ENCODE measurements at regions not wholly inside any gene's neighbourhood (a gene's known extent, or its start where the extent isn't known, plus 50 kb on each side); places are given as distances from the start of the nearest gene placed in this dataset.

DNA sequence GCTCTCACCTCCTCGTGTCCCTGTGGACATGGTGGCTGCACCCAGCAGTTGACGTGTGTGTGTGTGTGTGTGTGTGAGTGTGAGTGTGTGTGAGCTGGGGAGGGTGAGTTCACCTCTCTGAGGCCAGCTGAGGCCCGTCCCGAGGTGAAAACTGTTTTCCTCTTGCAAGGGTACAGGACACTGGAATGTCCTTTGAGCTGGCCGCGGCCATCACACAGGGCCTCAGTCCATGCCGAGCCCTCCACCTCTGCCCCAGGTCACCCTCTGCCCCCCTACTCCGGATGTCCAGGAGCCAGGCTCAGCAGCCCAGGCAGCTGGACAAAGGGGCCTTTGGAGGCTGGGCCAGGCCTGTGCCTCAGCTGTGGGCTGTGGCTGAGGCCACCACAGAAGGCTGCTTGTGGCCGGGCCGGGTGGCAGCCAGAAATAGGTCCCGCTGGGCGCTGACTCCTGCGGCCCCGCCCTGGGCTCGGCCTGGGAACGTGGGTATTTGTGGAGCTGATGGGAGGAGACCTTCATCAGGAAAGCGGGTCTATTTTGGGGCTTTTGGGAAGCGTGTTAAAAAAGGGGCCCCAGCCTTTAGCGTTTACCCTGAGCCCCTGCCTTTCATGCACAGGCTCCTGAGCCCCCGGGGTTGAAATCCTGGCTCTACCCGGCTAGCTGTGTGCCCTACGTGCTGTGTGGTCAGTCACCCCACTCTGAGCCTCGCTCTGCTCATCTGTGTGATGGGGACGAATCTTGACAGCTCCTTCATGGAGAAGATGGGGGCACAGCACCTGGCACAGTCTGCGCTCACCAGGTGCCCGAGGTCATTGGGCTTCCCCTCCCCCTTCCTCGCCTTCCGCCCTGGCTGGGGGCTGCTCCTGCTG lies 75.1 kb upstream of the IER5L start:
- ATAC-seq (peak; percentile 61 to 71), DNase-seq (peak; percentile 63 to 73 (median 70))
- Histone ChIP-seq H3K27me3 (ENCODE audit: control insufficient read depth, insufficient read depth) (no peaks in the 10 kb centered on the region), H3K27ac (ENCODE audit: low read length) (peak overlapping the region; percentile 76), H3K4me3 (ENCODE audit: low read length) (no peak overlapping the region), H3K4me1 (ENCODE audit: control insufficient read depth, insufficient read depth, low read length) (no peaks in the 10 kb centered on the region), H3K9me3 (ENCODE audit: control insufficient read depth, low read length) (no peaks in the 10 kb centered on the region)
- intact Hi-C loops (cut with DNase I): loop anchor here in 2 of 4 donors (10.0 kb wide), 3 partner anchors 48 to 242 kb away; no protein-coding TSS in a partner anchor
- 70% methylated on average over 28 of the region's 28 CpGs for WGBS

DNA sequence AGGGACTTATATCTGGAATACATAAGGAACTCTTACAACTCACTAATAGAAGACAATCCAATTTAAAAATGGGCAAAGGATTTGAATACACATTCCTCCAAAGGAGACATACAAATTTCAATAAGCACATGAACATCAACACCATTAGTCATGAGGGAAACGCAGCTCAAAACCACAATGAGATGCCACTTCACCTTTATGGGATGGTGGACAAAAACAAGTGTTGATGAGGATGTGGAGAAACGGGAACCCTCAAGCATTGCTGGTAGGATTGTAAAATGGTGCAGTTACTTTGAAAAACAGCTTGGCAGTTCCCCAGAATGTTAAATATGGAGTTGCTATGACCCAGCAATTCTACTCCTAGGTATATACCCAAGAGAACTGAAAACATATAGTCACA lies 72.7 kb upstream of the IER5L start:
- Histone ChIP-seq H3K4me3 (ENCODE audit: low read length) (no peak overlapping the region), H3K27ac (ENCODE audit: low read length) (no peak overlapping the region), H3K27me3 (ENCODE audit: control insufficient read depth, insufficient read depth) (no peaks in the 10 kb centered on the region), H3K4me1 (ENCODE audit: control insufficient read depth, insufficient read depth, low read length) (no peaks in the 10 kb centered on the region), H3K9me3 (ENCODE audit: control insufficient read depth, low read length) (no peaks in the 10 kb centered on the region)
- ATAC-seq: no peak
- intact Hi-C loops (cut with DNase I): loop anchor here in 2 of 4 donors (10.0 kb wide), 3 partner anchors 46 to 244 kb away; no protein-coding TSS in a partner anchor
- WGBS: 69% methylated on average over 2 of the region's 2 CpGs
- DNase-seq: no peak

DNA sequence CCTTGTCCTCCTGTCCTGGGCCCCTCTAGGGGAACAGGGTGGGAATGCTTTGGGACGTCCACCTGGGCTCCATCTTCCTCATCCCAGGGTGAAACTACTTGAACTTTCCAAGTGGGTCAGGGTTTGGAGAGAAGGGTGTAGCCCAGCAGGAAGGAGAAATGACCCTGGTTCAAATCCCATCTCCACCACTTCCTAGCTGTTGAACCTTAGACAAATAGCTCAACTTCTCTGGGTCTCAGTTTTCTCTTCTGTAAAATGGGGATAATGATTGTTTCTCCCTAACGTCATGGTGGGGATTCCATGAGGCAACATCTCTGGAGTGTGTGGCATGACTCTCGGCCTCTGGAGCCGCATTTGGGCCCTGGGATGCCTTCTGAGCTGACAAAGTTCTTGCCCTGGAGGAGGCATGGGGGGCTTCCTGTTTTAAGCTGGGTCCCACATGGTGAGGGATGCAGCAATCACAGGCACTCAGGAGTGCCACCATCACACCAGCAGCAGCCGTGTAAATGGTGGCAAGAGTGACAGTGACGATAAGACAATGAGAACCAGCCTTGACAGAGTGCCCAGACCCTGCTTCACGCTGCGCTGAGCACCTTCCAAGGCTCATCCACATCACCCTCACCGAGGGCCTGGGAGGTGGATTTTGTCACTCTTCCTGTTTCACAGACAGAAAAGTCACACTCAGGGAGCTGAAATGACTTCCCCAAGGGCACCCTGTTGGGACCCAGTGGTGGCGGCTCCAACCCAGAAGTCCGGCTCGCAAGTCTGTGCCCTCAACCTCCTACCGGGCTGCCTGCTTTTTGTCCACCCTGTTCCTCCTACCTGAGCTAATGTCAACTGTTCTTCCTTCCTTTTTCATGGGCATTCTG lies 69.5 kb upstream of the IER5L start:
- WGBS: 92% methylated on average over 13 of the region's 13 CpGs
- intact Hi-C loops (cut with DNase I): loop anchor here in 1 of 4 donors (2.0 kb wide), 1 partner anchor 19 kb away; no protein-coding TSS in a partner anchor
- peak; percentile 4 to 28 (median 7) for DNase-seq

DNA sequence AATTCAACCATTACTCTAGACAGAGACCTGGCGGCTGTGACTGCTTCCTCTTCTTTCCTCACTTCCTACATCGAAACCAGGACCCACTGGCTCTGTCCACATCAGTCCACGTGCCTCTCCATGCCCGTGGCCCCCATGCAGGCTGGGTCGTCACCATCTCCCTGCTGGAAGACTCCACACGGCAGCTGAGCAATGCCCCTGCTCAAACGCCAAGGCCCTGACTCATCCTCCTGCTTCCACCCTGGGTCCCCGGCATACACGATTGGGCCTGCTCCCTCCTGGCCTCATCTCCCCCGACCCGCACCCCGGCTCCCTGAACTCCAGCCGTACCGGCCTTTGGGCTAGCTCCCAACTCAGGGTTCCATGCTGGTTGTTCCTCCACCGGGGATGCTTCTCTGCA lies 67.2 kb upstream of the IER5L start:
- Histone ChIP-seq H3K27ac (ENCODE audit: low read length) (no peak overlapping the region), H3K4me1 (ENCODE audit: control insufficient read depth, insufficient read depth, low read length) (no peaks in the 10 kb centered on the region), H3K9me3 (ENCODE audit: control insufficient read depth, low read length) (no peaks in the 10 kb centered on the region), H3K27me3 (ENCODE audit: control insufficient read depth, insufficient read depth) (no peaks in the 10 kb centered on the region), H3K4me3 (ENCODE audit: low read length) (no peak overlapping the region)
- WGBS: 70% methylated on average over 15 of the region's 15 CpGs
- peak; percentile 11 to 43 (median 29) for DNase-seq
- no peak for ATAC-seq
- intact Hi-C loops (cut with DNase I): no loop called here

More for the DNA sequence above, 69.5 kb upstream of the IER5L start:
- H3K4me1 ChIP-seq (ENCODE audit: control insufficient read depth, insufficient read depth, low read length): no peaks in the 10 kb centered on the region
- H3K27me3 ChIP-seq (ENCODE audit: control insufficient read depth, insufficient read depth): no peaks in the 10 kb centered on the region
- no peak for ATAC-seq
- no peaks in the 10 kb centered on the region for H3K9me3 ChIP-seq (ENCODE audit: control insufficient read depth, low read length)
- H3K4me3 ChIP-seq (ENCODE audit: low read length): no peak overlapping the region
- no peak overlapping the region for H3K27ac ChIP-seq (ENCODE audit: low read length)

DNA sequence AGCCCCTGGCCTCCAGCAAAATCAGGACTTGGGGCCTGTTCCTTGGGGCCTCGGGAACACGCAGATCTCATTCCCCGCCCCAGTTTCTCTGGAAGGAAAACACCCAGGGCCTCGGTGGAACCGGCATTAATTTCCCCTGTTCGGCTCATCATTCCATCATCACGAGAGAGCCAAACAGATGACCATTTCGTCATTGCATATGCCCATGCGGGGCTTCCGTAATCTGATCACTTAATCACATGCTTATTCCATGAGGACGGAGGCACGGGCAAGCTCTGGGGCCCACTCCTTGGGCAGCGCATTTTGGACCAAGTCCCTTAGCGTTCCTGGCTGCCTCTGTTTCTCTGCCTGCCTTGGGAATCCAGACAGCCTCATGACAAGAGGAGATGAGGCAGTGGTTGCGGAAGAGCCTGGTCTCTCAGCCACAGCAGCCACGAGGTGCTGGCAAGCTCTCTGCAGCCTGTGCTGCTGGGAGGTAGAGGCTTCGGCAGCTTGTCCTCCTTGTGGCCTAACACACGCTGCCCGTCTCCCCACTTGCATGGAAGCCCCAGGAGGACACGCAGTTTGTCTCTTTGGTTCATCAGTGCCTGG lies 65.0 kb upstream of the IER5L start:
- DNase-seq (peak; percentile 67 to 81 (median 75)), ATAC-seq (peak; percentile 60 to 62)
- Histone ChIP-seq H3K4me3 (ENCODE audit: low read length) (no peak overlapping the region), H3K9me3 (ENCODE audit: control insufficient read depth, low read length) (no peaks in the 10 kb centered on the region), H3K4me1 (ENCODE audit: control insufficient read depth, insufficient read depth, low read length) (no peaks in the 10 kb centered on the region), H3K27ac (ENCODE audit: low read length) (no peak overlapping the region), H3K27me3 (ENCODE audit: control insufficient read depth, insufficient read depth) (no peaks in the 10 kb centered on the region)
- 62% methylated on average over 20 of the region's 20 CpGs for WGBS
- intact Hi-C loops (cut with DNase I): no loop called here

DNA sequence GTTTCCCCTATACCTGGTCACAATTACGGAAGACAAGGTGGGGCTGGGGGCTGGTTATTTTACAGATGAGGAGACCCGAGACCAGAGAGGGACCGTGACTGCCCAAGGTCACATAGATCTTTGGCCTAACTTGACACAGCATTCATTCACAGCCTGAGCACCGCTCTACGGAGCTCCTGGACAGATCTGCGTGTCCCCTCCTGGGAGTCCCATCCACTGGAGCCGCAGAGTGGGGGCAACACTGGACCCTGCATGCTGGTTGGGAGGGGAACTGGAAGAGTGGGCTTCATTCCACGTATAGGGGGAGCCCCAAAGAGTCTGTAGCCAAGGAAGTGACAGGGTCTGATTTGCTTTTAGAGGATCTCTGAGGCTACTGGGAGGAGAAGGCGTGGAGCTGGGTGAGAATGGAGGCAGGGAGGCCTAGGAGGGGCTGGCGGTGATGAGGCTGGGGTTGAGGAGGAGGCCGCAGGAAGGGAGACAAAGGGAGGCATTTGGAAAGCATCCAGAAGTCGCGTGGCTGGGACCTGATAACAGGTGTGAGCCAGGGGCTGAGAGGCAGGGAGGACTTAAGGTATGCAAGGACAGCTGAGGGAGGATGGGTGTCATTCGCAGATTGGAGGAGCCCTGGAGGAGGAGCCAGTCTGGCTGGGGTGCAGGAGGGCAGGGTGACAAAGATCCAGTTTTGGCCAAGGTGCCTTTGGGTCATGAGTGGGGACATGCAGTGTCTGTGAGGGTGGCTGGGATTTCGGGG lies 64.3 kb upstream of the IER5L start:
- peak in 1 of 2 donors; percentile 21 for ATAC-seq
- 84% methylated on average over 15 of the region's 15 CpGs for WGBS

DNA sequence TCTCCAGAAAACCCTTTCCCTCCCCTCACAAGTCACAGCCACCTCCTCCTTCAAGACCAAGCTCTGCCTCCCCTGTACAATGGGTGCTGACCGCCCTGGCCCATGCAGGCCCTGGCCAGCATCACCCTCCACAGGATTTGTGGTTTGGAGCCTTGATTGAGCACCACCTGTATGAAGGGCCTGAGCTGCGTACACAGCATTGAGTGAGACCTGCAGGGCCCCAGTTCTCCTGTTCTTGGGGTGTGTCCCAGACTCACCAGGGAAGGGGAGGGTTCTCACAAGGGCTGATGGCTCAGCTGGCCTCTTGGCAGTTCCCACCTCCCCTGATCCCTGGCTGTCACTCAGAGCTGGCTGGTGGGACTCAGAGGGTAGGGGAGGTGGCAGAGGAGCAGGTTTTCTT lies 63.7 kb upstream of the IER5L start:
- intact Hi-C loops (cut with DNase I): no loop called here
- Histone ChIP-seq H3K27me3 (ENCODE audit: control insufficient read depth, insufficient read depth) (no peaks in the 10 kb centered on the region), H3K4me3 (ENCODE audit: low read length) (no peak overlapping the region), H3K27ac (ENCODE audit: low read length) (no peak overlapping the region), H3K4me1 (ENCODE audit: control insufficient read depth, insufficient read depth, low read length) (no peaks in the 10 kb centered on the region), H3K9me3 (ENCODE audit: control insufficient read depth, low read length) (no peaks in the 10 kb centered on the region)
- WGBS: 97% methylated on average over 2 of the region's 2 CpGs
- DNase-seq: peak; percentile 9 to 19 (median 11)
- no peak for ATAC-seq

More for the DNA sequence above, 64.3 kb upstream of the IER5L start:
- intact Hi-C loops (cut with DNase I): no loop called here
- no peak overlapping the region for H3K27ac ChIP-seq (ENCODE audit: low read length)
- no peaks in the 10 kb centered on the region for H3K9me3 ChIP-seq (ENCODE audit: control insufficient read depth, low read length)
- peak; percentile 16 to 42 (median 41) for DNase-seq
- H3K4me1 ChIP-seq (ENCODE audit: control insufficient read depth, insufficient read depth, low read length): no peaks in the 10 kb centered on the region
- H3K4me3 ChIP-seq (ENCODE audit: low read length): no peak overlapping the region
- no peaks in the 10 kb centered on the region for H3K27me3 ChIP-seq (ENCODE audit: control insufficient read depth, insufficient read depth)

DNA sequence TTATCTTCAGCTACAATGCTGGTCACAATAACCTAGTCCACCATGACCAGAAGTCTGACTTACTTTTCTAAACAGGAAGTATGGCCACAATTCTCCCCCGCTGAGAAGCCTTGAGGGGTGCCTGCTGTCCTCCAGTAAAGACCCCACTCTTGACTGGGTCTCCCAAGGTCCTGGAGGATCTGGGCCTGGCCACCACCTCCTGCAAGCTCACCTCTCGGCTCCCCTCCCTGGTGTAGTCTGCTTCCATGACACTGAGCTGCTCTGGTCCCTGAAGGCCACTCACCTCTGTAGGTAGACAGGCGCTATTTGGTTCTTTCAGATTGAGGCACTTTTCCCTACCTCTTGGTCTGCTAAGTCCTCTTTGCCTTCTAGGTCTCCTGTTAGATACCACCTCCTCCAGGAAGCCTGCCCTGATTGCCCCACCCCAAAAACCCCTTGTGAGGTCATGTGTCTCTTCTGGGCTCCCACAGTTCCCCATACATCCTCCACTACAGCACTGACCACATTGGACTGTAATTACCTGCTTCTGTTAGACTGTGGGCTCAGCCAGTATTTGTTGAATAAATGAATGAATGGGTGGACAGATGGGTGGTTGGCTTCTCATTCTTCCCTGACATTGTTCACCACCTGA lies 62.6 kb upstream of the IER5L start:
- intact Hi-C loops (cut with DNase I): no loop called here
- WGBS: 97% methylated on average over 3 of the region's 3 CpGs
- Histone ChIP-seq H3K27ac (ENCODE audit: low read length) (no peak overlapping the region), H3K4me3 (ENCODE audit: low read length) (no peak overlapping the region), H3K4me1 (ENCODE audit: control insufficient read depth, insufficient read depth, low read length) (no peaks in the 10 kb centered on the region), H3K9me3 (ENCODE audit: control insufficient read depth, low read length) (no peaks in the 10 kb centered on the region), H3K27me3 (ENCODE audit: control insufficient read depth, insufficient read depth) (no peaks in the 10 kb centered on the region)
- no peak for ATAC-seq
- peak in 2 of 3 donors; percentile 6 to 22 for DNase-seq

DNA sequence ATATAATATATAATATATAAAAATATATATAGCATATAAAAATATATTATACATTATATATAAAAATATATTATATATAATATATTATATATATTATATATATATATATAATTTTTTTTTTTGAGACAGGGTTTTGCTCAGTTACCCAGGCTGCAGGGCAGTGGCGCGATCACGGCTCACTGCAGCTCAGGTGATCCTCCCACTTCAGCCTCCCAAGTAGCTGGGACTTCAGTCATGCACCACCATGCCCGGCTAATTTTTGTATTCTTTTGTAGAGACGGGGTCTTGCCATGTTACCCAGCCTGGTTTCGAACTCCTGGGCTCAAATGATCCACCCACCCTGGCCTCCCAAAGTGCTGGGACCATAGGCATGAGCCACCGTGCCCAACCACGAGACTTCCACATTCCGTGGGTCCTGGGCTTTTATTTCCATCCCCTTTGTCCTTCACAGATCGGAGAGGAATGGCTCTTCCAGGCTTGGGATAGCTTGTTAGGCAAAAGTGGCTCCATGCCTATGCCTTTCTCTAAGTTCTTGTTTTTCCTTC lies 62.0 kb upstream of the IER5L start:
- ATAC-seq (no peak), DNase-seq (peak in 2 of 3 donors; percentile 17 to 21)
- intact Hi-C loops (cut with DNase I): no loop called here
- Histone ChIP-seq H3K9me3 (ENCODE audit: control insufficient read depth, low read length) (no peaks in the 10 kb centered on the region), H3K4me3 (ENCODE audit: low read length) (no peak overlapping the region), H3K27ac (ENCODE audit: low read length) (no peak overlapping the region), H3K4me1 (ENCODE audit: control insufficient read depth, insufficient read depth, low read length) (no peaks in the 10 kb centered on the region), H3K27me3 (ENCODE audit: control insufficient read depth, insufficient read depth) (no peaks in the 10 kb centered on the region)
- WGBS: 93% methylated on average over 10 of the region's 10 CpGs

DNA sequence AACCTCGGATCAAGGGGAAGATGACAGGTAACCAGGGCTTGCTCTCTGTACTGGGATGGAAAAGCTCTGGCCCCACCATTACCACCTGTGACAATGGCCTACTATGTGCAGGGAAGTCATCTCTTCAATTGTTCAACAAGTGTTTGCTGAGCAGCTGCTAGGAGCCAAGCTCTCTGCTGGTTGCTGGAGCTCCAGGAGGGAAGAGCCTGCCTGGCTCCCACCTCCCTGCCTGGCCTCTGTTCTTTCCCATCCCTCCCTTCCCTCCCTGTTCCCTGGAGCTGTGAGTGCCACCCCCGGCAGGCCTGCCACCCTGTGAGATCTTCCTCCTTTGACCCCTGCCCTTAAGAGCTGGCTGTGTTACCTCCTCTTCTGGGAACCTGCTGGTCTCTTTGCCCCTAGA lies 59.7 kb upstream of the IER5L start:
- WGBS: 67% methylated on average over 2 of the region's 2 CpGs
- Histone ChIP-seq H3K4me1 (ENCODE audit: control insufficient read depth, insufficient read depth, low read length) (no peaks in the 10 kb centered on the region), H3K4me3 (ENCODE audit: low read length) (no peak overlapping the region), H3K27ac (ENCODE audit: low read length) (no peak overlapping the region), H3K9me3 (ENCODE audit: control insufficient read depth, low read length) (no peaks in the 10 kb centered on the region), H3K27me3 (ENCODE audit: control insufficient read depth, insufficient read depth) (no peaks in the 10 kb centered on the region)
- DNase-seq (peak in 1 of 3 donors; percentile 4), ATAC-seq (no peak)
- intact Hi-C loops (cut with DNase I): no loop called here

Measured in right cardiac atrium (tissue), 5 donors.